Endothelial cell of umbilical vein (primary cell): ENCODE measurements at regions not wholly inside any gene's neighbourhood (a gene's known extent, or its start where the extent isn't known, plus 50 kb on each side); places are given as distances from the start of the nearest gene placed in this dataset.

ENCODE experiments used
- BruUV-seq: library from RNA; stranded (reverse); fragments of 400-500 nt; replicated peaks from 2 replicates; lab custom pipeline; 2021; lab: Mats Ljungman, UMichigan
- CTCF ChIA-PET: fragments of 300-600, 350-600 bp; sonication (Branson Sonifier 250); formaldehyde crosslinking; loops from one replicate; lab custom pipeline; 2021; ENCODE audit warnings: antibody characterized with exemption, inconsistent platforms; lab: Charles Lee
- POLR2A ChIA-PET: fragments of 300-600, 350-600 bp; sonication (Branson Sonifier 250); formaldehyde crosslinking; loops from one replicate; lab custom pipeline; 2021; ENCODE audit warnings: antibody characterized with exemption, inconsistent platforms; lab: Charles Lee
- DNase-seq: peaks from one replicate; pipeline ENCODE4 v3.0.0-alpha.2; 2011; ENCODE audit warnings: low read depth, low spot score
- FAIRE-seq: peaks from 2 replicates; lab custom pipeline; 2011; peaks lifted over from hg19 to GRCh38; lab: Jason Lieb, UNC
- H2AFZ ChIP-seq: 2 replicates; pipeline ENCODE4 v1.6.0; 2012; ENCODE audit warnings: low read depth, low read length, control low read depth, inconsistent platforms
- H3K27ac ChIP-seq: 2 replicates; pipeline ENCODE4 v1.5.1; 2011; ENCODE audit warnings: low read depth, mild to moderate bottlenecking, control low read depth, low read length, moderate library complexity; ENCODE audit not compliant: insufficient read depth
- H3K27me3 ChIP-seq, 2 experiments: 2 replicates each; pipeline versions ENCODE4 v1.6.0 to v1.6.1; 2011; ENCODE audit warnings: low read length in 2 of 2, mixed read lengths in 1 of 2; ENCODE audit not compliant: control insufficient read depth in 2 of 2, insufficient read depth in 2 of 2
- H3K36me3 ChIP-seq, 2 experiments: 2 replicates in 1 of 2; 3 replicates in 1 of 2; pipeline ENCODE4 v1.5.1; 2011; ENCODE audit warnings: low read length in 2 of 2, mild to moderate bottlenecking in 1 of 2, moderate library complexity in 1 of 2; ENCODE audit not compliant: control insufficient read depth in 2 of 2, insufficient read depth in 2 of 2; ENCODE audit errors: extremely low read depth in 1 of 2
- H3K4me1 ChIP-seq: 3 replicates; pipeline ENCODE4 v1.5.1; 2011; ENCODE audit warnings: mild to moderate bottlenecking, low read length; ENCODE audit not compliant: control insufficient read depth, insufficient read depth; ENCODE audit errors: extremely low read depth
- H3K4me2 ChIP-seq: 2 replicates; pipeline ENCODE4 v1.6.1; 2011; ENCODE audit warnings: low read length, control low read depth, mixed read lengths; ENCODE audit not compliant: insufficient read depth
- H3K4me3 ChIP-seq, 3 experiments: fragments of 200-600 bp in 1 of 3; sonication (generic), shearing (Covaris generic) in 1 of 3; replicated peaks in 1 of 3; 2 replicates each; pipeline ENCODE4 v1.5.1; 2011 to 2016; ENCODE audit warnings: control low read depth in 3 of 3, low read length in 3 of 3, mild to moderate bottlenecking in 2 of 3, inconsistent platforms in 1 of 3, low read depth in 1 of 3, moderate library complexity in 1 of 3; ENCODE audit not compliant: insufficient read depth in 1 of 3
- H3K79me2 ChIP-seq: 2 replicates; pipeline ENCODE4 v1.6.0; 2012; ENCODE audit warnings: low read length, inconsistent platforms; ENCODE audit not compliant: control insufficient read depth, insufficient read depth
- H3K9ac ChIP-seq: replicated peaks from 2 replicates; pipeline ENCODE3; 2011; ENCODE audit warnings: low read length, control low read depth; ENCODE audit not compliant: insufficient read depth; ENCODE audit errors: extremely low read depth
- H3K9me1 ChIP-seq: replicated peaks from 3 replicates; pipeline ENCODE4 v1.6.0; 2011; ENCODE audit warnings: mild to moderate bottlenecking, low read length; ENCODE audit not compliant: control insufficient read depth, insufficient read depth; ENCODE audit errors: extremely low read depth
- H3K9me3 ChIP-seq: replicated peaks from 2 replicates; pipeline ENCODE4 v1.5.1; 2012; ENCODE audit warnings: low read length, inconsistent platforms; ENCODE audit not compliant: control insufficient read depth, insufficient read depth
- H4K20me1 ChIP-seq: replicated peaks from 2 replicates; pipeline ENCODE3; 2011; ENCODE audit warnings: mild to moderate bottlenecking, low read length; ENCODE audit not compliant: control insufficient read depth, insufficient read depth; ENCODE audit errors: extremely low read depth
- EZH2 ChIP-seq: IDR thresholded peaks from 2 replicates; pipeline ENCODE4 v1.6.1; 2012; ENCODE audit warnings: borderline replicate concordance, low read depth, mild to moderate bottlenecking, moderate library complexity, low read length, inconsistent platforms; ENCODE audit not compliant: severe bottlenecking
- FOS ChIP-seq: IDR thresholded peaks from 2 replicates; pipeline ENCODE4 v1.6.1; 2011; ENCODE audit warnings: mild to moderate bottlenecking, low read length, moderate library complexity, borderline replicate concordance; ENCODE audit not compliant: insufficient read depth
- GATA2 ChIP-seq: IDR thresholded peaks from 2 replicates; pipeline ENCODE4 v1.7.0; 2011; ENCODE audit warnings: low read depth, mild to moderate bottlenecking, moderate library complexity, mixed read lengths, low read length; ENCODE audit not compliant: insufficient read length, insufficient read depth
- JUN ChIP-seq: IDR thresholded peaks from 2 replicates; pipeline ENCODE4 v1.6.1; 2011; ENCODE audit warnings: borderline replicate concordance, low read depth; ENCODE audit not compliant: insufficient read length, insufficient read depth
- MYC ChIP-seq: IDR thresholded peaks from one replicate; pipeline ENCODE4 v1.6.1; 2011; ENCODE audit warnings: mild to moderate bottlenecking, low read depth, low read length
- POLR2A ChIP-seq: IDR thresholded peaks from 2 replicates; pipeline ENCODE4 v1.6.1; 2012; ENCODE audit warnings: low read depth, mild to moderate bottlenecking, control low read depth, low read length
- POLR2AphosphoS5 ChIP-seq: IDR thresholded peaks from 2 replicates; pipeline ENCODE4 v1.6.1; 2012; ENCODE audit warnings: low read depth, mild to moderate bottlenecking, control low read depth, low read length, moderate library complexity; ENCODE audit not compliant: insufficient read depth
- dilution Hi-C: fragments of 300-500 bp; cut with MboI; formaldehyde crosslinking; loops from one replicate; pipeline ENCODE4 v1.15.0; 2019; ENCODE audit warnings: low sequenced_read_pairs; ENCODE audit not compliant: extremely low pct_ligation_motif_present
- intact Hi-C: fragments of 100-400 bp; cut with micrococcal nuclease; formaldehyde crosslinking; loops from one replicate; pipeline ENCODE4 v1.10.0; 2022
- TF ChIP-seq, protein P1 (sequence below), 2 donors: IDR thresholded peaks; 1 replicate in 1 of 2; 2 replicates in 1 of 2; pipeline ENCODE4 v1.5.1; 2011; ENCODE audit warnings: low read length in 2 of 2, mild to moderate bottlenecking in 2 of 2, moderate library complexity in 2 of 2, control low read depth in 1 of 2, inconsistent platforms in 1 of 2, low read depth in 1 of 2; ENCODE audit not compliant: insufficient read depth in 1 of 2; ENCODE audit errors: extremely low read depth in 1 of 2
- TF ChIP-seq, protein P2 (sequence below): IDR thresholded peaks from 2 replicates; pipeline ENCODE4 v1.6.1; 2011; ENCODE audit not compliant: insufficient read depth, insufficient read length

DNA sequence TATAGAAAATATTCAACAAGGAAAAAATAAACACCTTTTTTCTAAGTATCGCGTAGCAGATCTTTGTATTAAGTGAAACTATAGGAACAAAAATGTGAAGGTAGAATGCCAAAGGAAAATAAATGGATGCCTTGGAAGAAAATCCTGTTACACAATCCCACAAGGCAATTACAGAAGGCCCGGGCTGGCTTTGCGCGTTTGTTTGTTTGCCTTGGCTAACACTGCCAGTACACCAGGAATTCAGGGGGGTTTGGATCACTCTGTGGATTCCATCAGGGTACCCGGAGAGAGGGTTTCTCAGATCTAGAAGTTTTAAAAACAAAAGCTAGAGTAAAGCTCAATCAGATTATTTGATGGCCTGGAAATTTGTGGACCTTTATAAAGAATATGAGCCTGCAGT lies 478.3 kb downstream of the FBXO15 start:
- no peak overlapping the region for H3K4me3 ChIP-seq
- DNase-seq (no peak), FAIRE-seq (no peak)
- H4K20me1 ChIP-seq: no peaks in the 10 kb centered on the region
- no peak overlapping the region for H2AFZ ChIP-seq
- POLR2A ChIA-PET: no interaction called here
- H3K27me3 ChIP-seq: no peaks in the 10 kb centered on the region
- H3K9me1 ChIP-seq: no peaks in the 10 kb centered on the region
- no peak for TF ChIP-seq JUN
- no peak for TF ChIP-seq MYC
- TF ChIP-seq GATA2: no peak
- TF ChIP-seq POLR2A: no peak
- TF ChIP-seq POLR2AphosphoS5: no peak
- TF ChIP-seq, protein P1, sequence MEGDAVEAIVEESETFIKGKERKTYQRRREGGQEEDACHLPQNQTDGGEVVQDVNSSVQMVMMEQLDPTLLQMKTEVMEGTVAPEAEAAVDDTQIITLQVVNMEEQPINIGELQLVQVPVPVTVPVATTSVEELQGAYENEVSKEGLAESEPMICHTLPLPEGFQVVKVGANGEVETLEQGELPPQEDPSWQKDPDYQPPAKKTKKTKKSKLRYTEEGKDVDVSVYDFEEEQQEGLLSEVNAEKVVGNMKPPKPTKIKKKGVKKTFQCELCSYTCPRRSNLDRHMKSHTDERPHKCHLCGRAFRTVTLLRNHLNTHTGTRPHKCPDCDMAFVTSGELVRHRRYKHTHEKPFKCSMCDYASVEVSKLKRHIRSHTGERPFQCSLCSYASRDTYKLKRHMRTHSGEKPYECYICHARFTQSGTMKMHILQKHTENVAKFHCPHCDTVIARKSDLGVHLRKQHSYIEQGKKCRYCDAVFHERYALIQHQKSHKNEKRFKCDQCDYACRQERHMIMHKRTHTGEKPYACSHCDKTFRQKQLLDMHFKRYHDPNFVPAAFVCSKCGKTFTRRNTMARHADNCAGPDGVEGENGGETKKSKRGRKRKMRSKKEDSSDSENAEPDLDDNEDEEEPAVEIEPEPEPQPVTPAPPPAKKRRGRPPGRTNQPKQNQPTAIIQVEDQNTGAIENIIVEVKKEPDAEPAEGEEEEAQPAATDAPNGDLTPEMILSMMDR (IDR thresholded peaks at IDR 0.05; ENCODE audit: extremely low read depth in 1 of 2, insufficient read depth in 1 of 2, low read depth in 1 of 2, low read length in 2 of 2): no peak
- TF ChIP-seq, protein P2, sequence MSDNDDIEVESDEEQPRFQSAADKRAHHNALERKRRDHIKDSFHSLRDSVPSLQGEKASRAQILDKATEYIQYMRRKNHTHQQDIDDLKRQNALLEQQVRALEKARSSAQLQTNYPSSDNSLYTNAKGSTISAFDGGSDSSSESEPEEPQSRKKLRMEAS: no peak
- H3K4me2 ChIP-seq: no peak overlapping the region
- no peak overlapping the region for H3K9ac ChIP-seq
- H3K27ac ChIP-seq: no peak overlapping the region
- CTCF ChIA-PET: no interaction called here
- H3K9me3 ChIP-seq: peaks cover 2% of the 10 kb centered on the region
- BruUV-seq: no TSS peak
- intact Hi-C loops: loop anchor here (10.0 kb wide), 1 partner anchor 1246 kb away; no protein-coding TSS in a partner anchor
- dilution Hi-C loops: no loop called here
- no peaks in the 10 kb centered on the region for H3K79me2 ChIP-seq
- H3K4me1 ChIP-seq: no peaks in the 10 kb centered on the region
- H3K36me3 ChIP-seq: no peaks in the 10 kb centered on the region

DNA sequence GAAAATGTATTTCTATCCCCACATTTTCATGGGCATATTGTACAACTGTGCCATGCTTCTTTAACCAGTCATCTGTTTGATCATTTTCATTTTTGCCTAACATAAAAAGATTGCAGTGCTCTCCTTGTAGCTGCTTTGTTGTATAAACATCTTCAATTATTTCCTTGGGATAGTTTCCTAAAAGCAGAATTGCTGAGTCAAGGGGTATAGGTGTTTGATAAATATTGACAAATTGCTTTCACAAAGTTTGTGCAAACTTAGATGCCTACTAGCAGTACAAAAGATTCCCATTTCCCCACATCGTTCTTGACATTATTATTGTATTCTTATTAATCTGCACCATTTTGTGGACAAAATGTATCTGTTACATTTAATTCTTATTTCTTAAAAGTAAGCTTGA lies 479.6 kb downstream of the FBXO15 start:
- DNase-seq: no peak
- Histone ChIP-seq H3K4me1 (no peaks in the 10 kb centered on the region), H3K4me2 (no peak overlapping the region), H3K9ac (no peak overlapping the region), H3K36me3 (no peaks in the 10 kb centered on the region), H3K79me2 (no peaks in the 10 kb centered on the region), H3K4me3 (no peak overlapping the region), H3K9me1 (no peaks in the 10 kb centered on the region), H4K20me1 (no peaks in the 10 kb centered on the region), H3K9me3 (peaks cover 2% of the 10 kb centered on the region), H2AFZ (no peak overlapping the region), H3K27me3 (no peaks in the 10 kb centered on the region), H3K27ac (no peak overlapping the region)
- TF ChIP-seq POLR2A: no peak
- no peak for TF ChIP-seq POLR2AphosphoS5
- no peak for TF ChIP-seq FOS
- TF ChIP-seq EZH2: no peak
- TF ChIP-seq JUN: no peak
- TF ChIP-seq, protein P1 (IDR thresholded peaks at IDR 0.05; ENCODE audit: extremely low read depth in 1 of 2, insufficient read depth in 1 of 2, low read depth in 1 of 2, low read length in 2 of 2): no peak
- TF ChIP-seq, protein P2: no peak
- TF ChIP-seq MYC: no peak
- TF ChIP-seq GATA2: no peak
- dilution Hi-C loops (no loop called here), intact Hi-C loops (loop anchor here (10.0 kb wide), 1 partner anchor 1247 kb away; no protein-coding TSS in a partner anchor)
- CTCF ChIA-PET: no interaction called here
- FAIRE-seq: no peak
- BruUV-seq: no TSS peak
- POLR2A ChIA-PET: no interaction called here
